Ishikawa (cell line): ENCODE measurements at regions not wholly inside any gene's neighbourhood (a gene's known extent, or its start where the extent isn't known, plus 50 kb on each side); places are given as distances from the start of the nearest gene placed in this dataset.

Experiments
- CEBPB ChIP-seq: IDR thresholded peaks from 2 replicates; pipeline ENCODE4 v1.6.1; 2012
- CREB1 ChIP-seq: IDR thresholded peaks from 2 replicates; pipeline ENCODE4 v1.6.1; 2012; ENCODE audit warnings: low read depth
- EGR1 ChIP-seq: IDR thresholded peaks from 2 replicates; pipeline ENCODE4 v1.6.1; 2012
- RAD21 ChIP-seq: IDR thresholded peaks from 2 replicates; pipeline ENCODE4 v1.6.1; 2012; ENCODE audit warnings: low read depth
- TAF1 ChIP-seq: IDR thresholded peaks from 2 replicates; pipeline ENCODE4 v1.6.1; 2012; ENCODE audit warnings: low read depth, mild to moderate bottlenecking
- YY1 ChIP-seq: IDR thresholded peaks from 2 replicates; pipeline ENCODE4 v1.6.1; 2012; ENCODE audit warnings: low read depth
- TF ChIP-seq, protein P1 (sequence below): IDR thresholded peaks from 2 replicates; pipeline ENCODE4 v1.6.1; 2012; ENCODE audit warnings: low read depth, mild to moderate bottlenecking
- TF ChIP-seq, protein P2 (sequence below): IDR thresholded peaks from 2 replicates; pipeline ENCODE4 v1.6.1; 2012

DNA sequence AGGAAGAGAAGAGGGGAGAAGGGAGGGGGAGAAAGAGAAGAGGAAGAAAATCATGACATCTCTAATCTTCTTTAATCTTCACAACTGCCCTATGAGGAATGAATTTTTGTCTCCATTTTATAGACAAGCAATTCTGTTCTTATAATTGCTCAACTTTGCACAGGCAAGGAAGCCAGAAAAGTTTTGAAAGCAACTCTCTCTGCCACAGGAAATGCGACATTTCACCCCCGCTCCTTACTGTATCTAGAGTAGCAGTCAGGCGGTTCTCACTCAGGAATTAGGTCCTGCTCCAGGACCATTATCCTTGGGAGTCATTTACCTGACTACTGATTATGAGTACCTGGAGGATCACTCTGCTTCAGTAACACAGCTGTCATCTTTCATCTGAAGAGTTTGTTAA lies 69.2 kb upstream of the FAM9A start:
- TF ChIP-seq RAD21 = no peak
- no peak for TF ChIP-seq CEBPB
- TF ChIP-seq TAF1 = no peak
- TF ChIP-seq CREB1 = no peak
- TF ChIP-seq YY1 = no peak
- TF ChIP-seq EGR1 = no peak
- TF ChIP-seq, protein P1, sequence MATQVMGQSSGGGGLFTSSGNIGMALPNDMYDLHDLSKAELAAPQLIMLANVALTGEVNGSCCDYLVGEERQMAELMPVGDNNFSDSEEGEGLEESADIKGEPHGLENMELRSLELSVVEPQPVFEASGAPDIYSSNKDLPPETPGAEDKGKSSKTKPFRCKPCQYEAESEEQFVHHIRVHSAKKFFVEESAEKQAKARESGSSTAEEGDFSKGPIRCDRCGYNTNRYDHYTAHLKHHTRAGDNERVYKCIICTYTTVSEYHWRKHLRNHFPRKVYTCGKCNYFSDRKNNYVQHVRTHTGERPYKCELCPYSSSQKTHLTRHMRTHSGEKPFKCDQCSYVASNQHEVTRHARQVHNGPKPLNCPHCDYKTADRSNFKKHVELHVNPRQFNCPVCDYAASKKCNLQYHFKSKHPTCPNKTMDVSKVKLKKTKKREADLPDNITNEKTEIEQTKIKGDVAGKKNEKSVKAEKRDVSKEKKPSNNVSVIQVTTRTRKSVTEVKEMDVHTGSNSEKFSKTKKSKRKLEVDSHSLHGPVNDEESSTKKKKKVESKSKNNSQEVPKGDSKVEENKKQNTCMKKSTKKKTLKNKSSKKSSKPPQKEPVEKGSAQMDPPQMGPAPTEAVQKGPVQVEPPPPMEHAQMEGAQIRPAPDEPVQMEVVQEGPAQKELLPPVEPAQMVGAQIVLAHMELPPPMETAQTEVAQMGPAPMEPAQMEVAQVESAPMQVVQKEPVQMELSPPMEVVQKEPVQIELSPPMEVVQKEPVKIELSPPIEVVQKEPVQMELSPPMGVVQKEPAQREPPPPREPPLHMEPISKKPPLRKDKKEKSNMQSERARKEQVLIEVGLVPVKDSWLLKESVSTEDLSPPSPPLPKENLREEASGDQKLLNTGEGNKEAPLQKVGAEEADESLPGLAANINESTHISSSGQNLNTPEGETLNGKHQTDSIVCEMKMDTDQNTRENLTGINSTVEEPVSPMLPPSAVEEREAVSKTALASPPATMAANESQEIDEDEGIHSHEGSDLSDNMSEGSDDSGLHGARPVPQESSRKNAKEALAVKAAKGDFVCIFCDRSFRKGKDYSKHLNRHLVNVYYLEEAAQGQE = no peak
- TF ChIP-seq, protein P2, sequence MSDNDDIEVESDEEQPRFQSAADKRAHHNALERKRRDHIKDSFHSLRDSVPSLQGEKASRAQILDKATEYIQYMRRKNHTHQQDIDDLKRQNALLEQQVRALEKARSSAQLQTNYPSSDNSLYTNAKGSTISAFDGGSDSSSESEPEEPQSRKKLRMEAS = no peak
